B cell (primary cell): ENCODE measurements at regions not wholly inside any gene's neighbourhood (a gene's known extent, or its start where the extent isn't known, plus 50 kb on each side); places are given as distances from the start of the nearest gene placed in this dataset.

Experiments
- EZH2 ChIP-seq: IDR thresholded peaks from 2 replicates; pipeline ENCODE4 v1.6.1; 2012; ENCODE audit warnings: borderline replicate concordance, low read depth, mild to moderate bottlenecking, moderate library complexity, low read length; ENCODE audit not compliant: insufficient read depth, poor library complexity, severe bottlenecking
- TF ChIP-seq, protein P1 (sequence below): fragments of 200-600 bp; IDR thresholded peaks from one replicate; pipeline ENCODE4 v1.8.0; 2022; ENCODE audit warnings: antibody characterized with exemption, mild to moderate bottlenecking

- TF ChIP-seq, protein P1, sequence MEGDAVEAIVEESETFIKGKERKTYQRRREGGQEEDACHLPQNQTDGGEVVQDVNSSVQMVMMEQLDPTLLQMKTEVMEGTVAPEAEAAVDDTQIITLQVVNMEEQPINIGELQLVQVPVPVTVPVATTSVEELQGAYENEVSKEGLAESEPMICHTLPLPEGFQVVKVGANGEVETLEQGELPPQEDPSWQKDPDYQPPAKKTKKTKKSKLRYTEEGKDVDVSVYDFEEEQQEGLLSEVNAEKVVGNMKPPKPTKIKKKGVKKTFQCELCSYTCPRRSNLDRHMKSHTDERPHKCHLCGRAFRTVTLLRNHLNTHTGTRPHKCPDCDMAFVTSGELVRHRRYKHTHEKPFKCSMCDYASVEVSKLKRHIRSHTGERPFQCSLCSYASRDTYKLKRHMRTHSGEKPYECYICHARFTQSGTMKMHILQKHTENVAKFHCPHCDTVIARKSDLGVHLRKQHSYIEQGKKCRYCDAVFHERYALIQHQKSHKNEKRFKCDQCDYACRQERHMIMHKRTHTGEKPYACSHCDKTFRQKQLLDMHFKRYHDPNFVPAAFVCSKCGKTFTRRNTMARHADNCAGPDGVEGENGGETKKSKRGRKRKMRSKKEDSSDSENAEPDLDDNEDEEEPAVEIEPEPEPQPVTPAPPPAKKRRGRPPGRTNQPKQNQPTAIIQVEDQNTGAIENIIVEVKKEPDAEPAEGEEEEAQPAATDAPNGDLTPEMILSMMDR: no peak
- TF ChIP-seq EZH2: no peak
Observed at GRCh38 chr13:93151277-93151676, 75.3 kb upstream of the GPC6 start.
